ENCODE measurements at regions not wholly inside any gene's neighbourhood (a gene's known extent, or its start where the extent isn't known, plus 50 kb on each side); places are given as distances from the start of the nearest gene placed in this dataset.

GRCh38 chr4:41866799-41867677 lies 68.2 kb upstream of the TMEM33 start:
- no peak for TF ChIP-seq FOXM1 (IDR thresholded peaks at IDR 0.05; ENCODE audit: borderline replicate concordance, low read depth)
- no peak for TF ChIP-seq REST (IDR thresholded peaks at IDR 0.05; ENCODE audit: low read depth)
- no peak for TF ChIP-seq RAD21 (IDR thresholded peaks at IDR 0.05; ENCODE audit: low read depth)
- no peak for TF ChIP-seq TAF1 (IDR thresholded peaks at IDR 0.05; ENCODE audit: low read depth)
- TF ChIP-seq YY1 (IDR thresholded peaks at IDR 0.05; ENCODE audit: low read depth): no peak
- TF ChIP-seq CEBPB (IDR thresholded peaks at IDR 0.05): no peak
- no peak for TF ChIP-seq ZBTB7A (IDR thresholded peaks at IDR 0.05; ENCODE audit: low read depth)

- TF ChIP-seq TEAD4 (IDR thresholded peaks at IDR 0.05) (no peak), EP300 (IDR thresholded peaks at IDR 0.05; ENCODE audit: borderline replicate concordance) (no peak), MAX (IDR thresholded peaks at IDR 0.05) (no peak), CREB1 (IDR thresholded peaks at IDR 0.05; ENCODE audit: low read depth) (no peak), NFIC (IDR thresholded peaks at IDR 0.05) (no peak), YY1 (IDR thresholded peaks at IDR 0.05; ENCODE audit: low read depth) (no peak), USF1 (IDR thresholded peaks at IDR 0.05) (no peak), CEBPB (IDR thresholded peaks at IDR 0.05) (no peak), ZBTB7A (IDR thresholded peaks at IDR 0.05; ENCODE audit: low read depth) (no peak), REST (IDR thresholded peaks at IDR 0.05; ENCODE audit: low read depth) (no peak), TCF12 (IDR thresholded peaks at IDR 0.05; ENCODE audit: low read depth) (no peak), RAD21 (IDR thresholded peaks at IDR 0.05; ENCODE audit: low read depth) (no peak)
Measured at GRCh38 chr4:41865981-41866798, 69.0 kb upstream of the TMEM33 start.

- TF ChIP-seq FOXM1 (IDR thresholded peaks at IDR 0.05; ENCODE audit: borderline replicate concordance, low read depth) (no peak), TCF12 (IDR thresholded peaks at IDR 0.05; ENCODE audit: low read depth) (no peak), CREB1 (IDR thresholded peaks at IDR 0.05; ENCODE audit: low read depth) (no peak), TEAD4 (IDR thresholded peaks at IDR 0.05) (no peak), YY1 (IDR thresholded peaks at IDR 0.05; ENCODE audit: low read depth) (no peak), CEBPB (IDR thresholded peaks at IDR 0.05) (no peak), USF1 (IDR thresholded peaks at IDR 0.05) (no peak), EGR1 (IDR thresholded peaks at IDR 0.05) (no peak), REST (IDR thresholded peaks at IDR 0.05; ENCODE audit: low read depth) (no peak), ZBTB7A (IDR thresholded peaks at IDR 0.05; ENCODE audit: low read depth) (no peak), TAF1 (IDR thresholded peaks at IDR 0.05; ENCODE audit: low read depth) (no peak), NFIC (IDR thresholded peaks at IDR 0.05) (no peak), RAD21 (IDR thresholded peaks at IDR 0.05; ENCODE audit: low read depth) (no peak), MAX (IDR thresholded peaks at IDR 0.05) (no peak), EP300 (IDR thresholded peaks at IDR 0.05; ENCODE audit: borderline replicate concordance) (no peak)
Measured at GRCh38 chr4:41865306-41865980, 69.8 kb upstream of the TMEM33 start.
